OCI-LY7 (cell line): ENCODE measurements at regions not wholly inside any gene's neighbourhood (a gene's known extent, or its start where the extent isn't known, plus 50 kb on each side); places are given as distances from the start of the nearest gene placed in this dataset.

ENCODE experiments used
- BruUV-seq: library from RNA; stranded (reverse); fragments of 400-500 nt; replicated peaks from 2 replicates; lab custom pipeline; 2021; lab: Mats Ljungman, UMichigan
- CTCF ChIA-PET: fragments of 300-600 bp; sonication (Branson Sonifier 250); formaldehyde crosslinking; loops from one replicate; lab custom pipeline; 2022; ENCODE audit warnings: antibody characterized with exemption; ENCODE audit not compliant: unreplicated experiment; lab: Charles Lee
- POLR2A ChIA-PET: fragments of 300-600 bp; sonication (Branson Sonifier 250); formaldehyde crosslinking; loops from one replicate; lab custom pipeline; 2022; ENCODE audit warnings: antibody characterized with exemption; lab: Charles Lee
- DNase-seq: peaks from one replicate; pipeline ENCODE4 v3.0.0-alpha.2; 2015; ENCODE audit warnings: low spot score
- H2AFZ ChIP-seq: fragments of 200-600 bp; sonication (generic), shearing (Covaris generic); 2 replicates; pipeline ENCODE4 v1.6.1; 2014; ENCODE audit warnings: mild to moderate bottlenecking, antibody characterized with exemption, low read length, moderate library complexity
- H3K27ac ChIP-seq: fragments of 200-600 bp; sonication (generic); 2 replicates; pipeline ENCODE4 v1.5.1; 2014; ENCODE audit warnings: mixed run types, low read depth, mild to moderate bottlenecking, moderate library complexity, low read length, inconsistent platforms; ENCODE audit not compliant: poor library complexity, severe bottlenecking
- H3K36me3 ChIP-seq: fragments of 200-600 bp; sonication (generic); 2 replicates; pipeline ENCODE4 v1.6.1; 2014; ENCODE audit warnings: mild to moderate bottlenecking, antibody characterized with exemption, low read length, moderate library complexity, mixed read lengths; ENCODE audit not compliant: insufficient read depth
- H3K4me1 ChIP-seq: fragments of 200-600 bp; sonication (generic); 2 replicates; pipeline ENCODE4 v1.5.1; 2014; ENCODE audit warnings: mild to moderate bottlenecking, low read length; ENCODE audit not compliant: insufficient read depth, poor library complexity, severe bottlenecking
- H3K4me2 ChIP-seq: fragments of 200-600 bp; sonication (generic); 2 replicates; pipeline ENCODE4 v1.6.1; 2014; ENCODE audit warnings: mild to moderate bottlenecking, low read length
- H3K4me3 ChIP-seq: fragments of 200-600 bp; sonication (generic); 2 replicates; pipeline ENCODE4 v1.5.1; 2014; ENCODE audit warnings: mild to moderate bottlenecking, low read depth, low read length; ENCODE audit not compliant: poor library complexity, severe bottlenecking
- H3K79me2 ChIP-seq: fragments of 200-600 bp; sonication (generic); 2 replicates; pipeline ENCODE4 v1.6.1; 2016; ENCODE audit warnings: low read depth, mild to moderate bottlenecking, low read length, moderate library complexity, mixed read lengths; ENCODE audit not compliant: insufficient read depth
- H3K9me2 ChIP-seq: fragments of 200-600 bp; sonication (generic); 2 replicates; pipeline ENCODE4 v1.6.1; 2016; ENCODE audit warnings: mild to moderate bottlenecking, low read length, mixed read lengths; ENCODE audit not compliant: insufficient read depth
- H3K9me3 ChIP-seq: fragments of 200-600 bp; sonication (generic); 2 replicates; pipeline ENCODE4 v1.6.1; 2014; ENCODE audit warnings: mild to moderate bottlenecking, mixed run types, low read length, mixed read lengths
- H4K20me1 ChIP-seq: fragments of 200-600 bp; sonication (generic); 2 replicates; pipeline ENCODE4 v1.6.1; 2014; ENCODE audit warnings: mild to moderate bottlenecking, antibody characterized with exemption, low read length, moderate library complexity, mixed read lengths; ENCODE audit not compliant: insufficient read depth
- EZH2phosphoT487 ChIP-seq: fragments of 200-600 bp; sonication (generic); IDR thresholded peaks from 2 replicates; pipeline ENCODE4 v1.6.1; 2018; ENCODE audit warnings: low read depth, borderline replicate concordance, mild to moderate bottlenecking, mixed run types, antibody characterized with exemption, low read length, moderate library complexity, mixed read lengths
- intact Hi-C: fragments of 100-400 bp; cut with micrococcal nuclease; formaldehyde crosslinking; loops from one replicate; pipeline ENCODE4 v1.10.0; 2022; ENCODE audit not compliant: unreplicated experiment
- TF ChIP-seq, protein P1 (sequence below): fragments of 200-600 bp; sonication (generic); conservative IDR thresholded peaks from 2 replicates; pipeline ENCODE4 v1.5.1; 2014; ENCODE audit warnings: mild to moderate bottlenecking, antibody characterized with exemption, low read length, moderate library complexity, mixed read lengths

- H3K9me2 ChIP-seq, result no peaks in the 10 kb centered on the region
- H3K36me3 ChIP-seq, result no peaks in the 10 kb centered on the region
- TF ChIP-seq EZH2phosphoT487, result no peak
- TF ChIP-seq, protein P1, sequence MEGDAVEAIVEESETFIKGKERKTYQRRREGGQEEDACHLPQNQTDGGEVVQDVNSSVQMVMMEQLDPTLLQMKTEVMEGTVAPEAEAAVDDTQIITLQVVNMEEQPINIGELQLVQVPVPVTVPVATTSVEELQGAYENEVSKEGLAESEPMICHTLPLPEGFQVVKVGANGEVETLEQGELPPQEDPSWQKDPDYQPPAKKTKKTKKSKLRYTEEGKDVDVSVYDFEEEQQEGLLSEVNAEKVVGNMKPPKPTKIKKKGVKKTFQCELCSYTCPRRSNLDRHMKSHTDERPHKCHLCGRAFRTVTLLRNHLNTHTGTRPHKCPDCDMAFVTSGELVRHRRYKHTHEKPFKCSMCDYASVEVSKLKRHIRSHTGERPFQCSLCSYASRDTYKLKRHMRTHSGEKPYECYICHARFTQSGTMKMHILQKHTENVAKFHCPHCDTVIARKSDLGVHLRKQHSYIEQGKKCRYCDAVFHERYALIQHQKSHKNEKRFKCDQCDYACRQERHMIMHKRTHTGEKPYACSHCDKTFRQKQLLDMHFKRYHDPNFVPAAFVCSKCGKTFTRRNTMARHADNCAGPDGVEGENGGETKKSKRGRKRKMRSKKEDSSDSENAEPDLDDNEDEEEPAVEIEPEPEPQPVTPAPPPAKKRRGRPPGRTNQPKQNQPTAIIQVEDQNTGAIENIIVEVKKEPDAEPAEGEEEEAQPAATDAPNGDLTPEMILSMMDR, result no peak
- intact Hi-C loops, result no loop called here
- no peak overlapping the region for H2AFZ ChIP-seq
- no peaks in the 10 kb centered on the region for H3K9me3 ChIP-seq
- no peak overlapping the region for H3K27ac ChIP-seq
- BruUV-seq, result no TSS peak
- no peak overlapping the region for H3K4me2 ChIP-seq
- no peak for DNase-seq
- no peaks in the 10 kb centered on the region for H4K20me1 ChIP-seq
- H3K4me3 ChIP-seq, result no peak overlapping the region
- H3K79me2 ChIP-seq, result no peaks in the 10 kb centered on the region
- no peaks in the 10 kb centered on the region for H3K4me1 ChIP-seq
- ChIA-PET POLR2A (no interaction called here), CTCF (no interaction called here)
Measured at GRCh38 chr9:135035781-135036760, 51.4 kb upstream of the OLFM1 start.

DNA sequence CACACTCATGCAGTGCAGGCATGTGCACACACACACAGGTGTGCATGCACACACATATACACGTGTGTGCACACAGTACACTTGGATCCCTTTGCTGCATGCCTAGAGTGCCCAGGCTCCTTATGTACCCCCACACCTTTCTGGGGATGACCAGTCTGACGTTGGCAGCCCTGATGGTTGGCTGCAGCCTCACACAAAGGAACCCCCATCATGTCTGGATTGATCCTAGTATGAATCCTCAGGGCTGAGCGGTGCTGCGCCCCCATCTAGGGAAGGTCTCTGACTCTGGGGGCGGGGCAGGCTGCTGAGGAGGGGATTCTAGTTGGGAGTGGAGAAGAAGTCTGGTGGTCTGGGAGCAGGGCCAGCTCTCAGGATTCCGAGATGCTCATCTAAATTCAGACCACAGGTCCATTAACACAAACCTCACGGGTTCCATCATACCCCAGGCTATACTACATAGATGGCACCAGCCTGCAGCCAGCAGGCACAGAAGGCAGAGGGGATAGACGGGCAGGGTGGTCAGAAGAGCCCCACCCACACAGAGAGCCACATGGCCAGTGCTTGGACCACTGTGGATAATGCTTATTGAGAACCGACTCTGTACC, 50.5 kb upstream of the OLFM1 start:
- DNase-seq, result no peak

DNA sequence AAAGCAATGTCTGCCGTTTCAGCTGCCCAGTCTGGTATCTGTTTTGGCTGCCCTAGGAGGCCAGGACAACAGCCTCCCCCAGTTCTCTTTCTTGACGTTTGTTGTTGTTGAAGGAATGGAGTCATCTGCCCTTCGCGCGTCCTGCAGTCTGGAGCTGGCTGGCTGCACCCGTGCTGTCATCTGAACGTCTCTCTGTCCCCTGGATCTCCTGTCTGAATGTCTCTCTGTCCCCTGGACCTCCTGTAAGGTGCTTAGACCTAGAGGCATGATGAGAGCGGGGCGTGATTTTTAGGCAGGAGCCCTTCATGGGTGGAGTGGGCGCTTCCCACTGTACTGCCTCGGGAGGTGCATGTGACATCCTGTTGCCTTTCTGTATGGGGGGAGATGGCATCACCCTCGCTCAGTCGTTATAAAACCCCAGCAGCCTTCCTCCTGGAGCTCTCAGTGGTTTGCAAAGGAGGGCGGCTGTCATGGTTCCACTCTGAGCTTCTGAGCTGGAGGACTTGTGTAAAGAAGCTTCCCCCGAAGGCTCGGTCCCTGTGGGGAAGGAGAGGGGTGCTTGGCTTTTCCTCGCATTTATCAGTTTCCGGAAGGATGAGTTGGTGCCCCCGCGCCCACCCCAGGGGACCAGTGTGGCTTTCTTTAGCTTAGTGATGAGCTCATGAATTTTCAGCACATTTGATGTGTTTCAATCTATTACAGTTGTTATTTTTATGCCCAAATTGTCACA, 49.8 kb upstream of the OLFM1 start:
- TF ChIP-seq, protein P1, result no peak
- TF ChIP-seq EZH2phosphoT487, result no peak
- no peak overlapping the region for H2AFZ ChIP-seq
- no peaks in the 10 kb centered on the region for H3K4me1 ChIP-seq
- ChIA-PET POLR2A (no interaction called here), CTCF (no interaction called here)
- intact Hi-C loops, result no loop called here
- H3K27ac ChIP-seq, result no peak overlapping the region
- H3K79me2 ChIP-seq, result no peaks in the 10 kb centered on the region
- no peak overlapping the region for H3K4me2 ChIP-seq
- H3K36me3 ChIP-seq, result no peaks in the 10 kb centered on the region
- H3K9me3 ChIP-seq, result no peaks in the 10 kb centered on the region
- no peak overlapping the region for H3K4me3 ChIP-seq
- no peak for DNase-seq
- BruUV-seq, result no TSS peak
- H4K20me1 ChIP-seq, result no peaks in the 10 kb centered on the region
- H3K9me2 ChIP-seq, result no peaks in the 10 kb centered on the region

More for the DNA sequence above, 50.5 kb upstream of the OLFM1 start:
- Histone ChIP-seq H3K9me3 (no peaks in the 10 kb centered on the region), H3K79me2 (no peaks in the 10 kb centered on the region), H3K27ac (no peak overlapping the region), H2AFZ (no peak overlapping the region), H3K4me3 (no peak overlapping the region), H4K20me1 (no peaks in the 10 kb centered on the region), H3K9me2 (no peaks in the 10 kb centered on the region), H3K36me3 (no peaks in the 10 kb centered on the region), H3K4me1 (no peaks in the 10 kb centered on the region), H3K4me2 (no peak overlapping the region)
- POLR2A ChIA-PET, result no interaction called here
- CTCF ChIA-PET, result no interaction called here
- intact Hi-C loops, result no loop called here
- BruUV-seq, result no TSS peak
- no peak for TF ChIP-seq EZH2phosphoT487
